Adrenal gland (tissue), 5 donors: ENCODE measurements at regions not wholly inside any gene's neighbourhood (a gene's known extent, or its start where the extent isn't known, plus 50 kb on each side); places are given as distances from the start of the nearest gene placed in this dataset.

ENCODE experiments used
- POLR2A ChIP-seq, 2 donors: fragments of 450-650 bp; IDR thresholded peaks; one replicate each; pipeline ENCODE4 v1.6.1; 2017; ENCODE audit warnings: antibody characterized with exemption in 2 of 2, mild to moderate bottlenecking in 2 of 2, moderate library complexity in 1 of 2
- TF ChIP-seq, protein P1 (sequence below), 6 experiments: fragments of 450-650 bp in 4 of 6; fragments of 200-600 bp in 2 of 6; sonication (generic) in 1 of 6; IDR thresholded peaks; 1 replicate in 5 of 6; 2 replicates in 1 of 6; pipeline versions ENCODE4 v1.5.1 to v1.8.0; 2016 to 2021; ENCODE audit warnings: antibody characterized with exemption in 6 of 6, mild to moderate bottlenecking in 2 of 6, moderate library complexity in 1 of 6
- donor health status: DM: no; HTN: no; CAD: no.

GRCh38 chr1:117271959-117272358, 61.2 kb upstream of the VTCN1 start:
- TF ChIP-seq, protein P1, sequence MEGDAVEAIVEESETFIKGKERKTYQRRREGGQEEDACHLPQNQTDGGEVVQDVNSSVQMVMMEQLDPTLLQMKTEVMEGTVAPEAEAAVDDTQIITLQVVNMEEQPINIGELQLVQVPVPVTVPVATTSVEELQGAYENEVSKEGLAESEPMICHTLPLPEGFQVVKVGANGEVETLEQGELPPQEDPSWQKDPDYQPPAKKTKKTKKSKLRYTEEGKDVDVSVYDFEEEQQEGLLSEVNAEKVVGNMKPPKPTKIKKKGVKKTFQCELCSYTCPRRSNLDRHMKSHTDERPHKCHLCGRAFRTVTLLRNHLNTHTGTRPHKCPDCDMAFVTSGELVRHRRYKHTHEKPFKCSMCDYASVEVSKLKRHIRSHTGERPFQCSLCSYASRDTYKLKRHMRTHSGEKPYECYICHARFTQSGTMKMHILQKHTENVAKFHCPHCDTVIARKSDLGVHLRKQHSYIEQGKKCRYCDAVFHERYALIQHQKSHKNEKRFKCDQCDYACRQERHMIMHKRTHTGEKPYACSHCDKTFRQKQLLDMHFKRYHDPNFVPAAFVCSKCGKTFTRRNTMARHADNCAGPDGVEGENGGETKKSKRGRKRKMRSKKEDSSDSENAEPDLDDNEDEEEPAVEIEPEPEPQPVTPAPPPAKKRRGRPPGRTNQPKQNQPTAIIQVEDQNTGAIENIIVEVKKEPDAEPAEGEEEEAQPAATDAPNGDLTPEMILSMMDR (IDR thresholded peaks at IDR 0.05): no peak
- TF ChIP-seq POLR2A (IDR thresholded peaks at IDR 0.05): no peak
